HG02870 (cell line): ENCODE measurements at regions not wholly inside any gene's neighbourhood (a gene's known extent, or its start where the extent isn't known, plus 50 kb on each side); places are given as distances from the start of the nearest gene placed in this dataset.
"Not testable (repeated sequence)": the region's sequence is repeated elsewhere in the genome, so short reads cannot be mapped to it uniquely, and the experiment has no call there.

Source experiments
- ATAC-seq: cut with Tn5 transposase; IDR thresholded peaks from one replicate; pipeline ENCODE4 v1.9.1; 2021; ENCODE audit warnings: mild to moderate bottlenecking, moderate library complexity; ENCODE audit not compliant: unreplicated experiment

DNA sequence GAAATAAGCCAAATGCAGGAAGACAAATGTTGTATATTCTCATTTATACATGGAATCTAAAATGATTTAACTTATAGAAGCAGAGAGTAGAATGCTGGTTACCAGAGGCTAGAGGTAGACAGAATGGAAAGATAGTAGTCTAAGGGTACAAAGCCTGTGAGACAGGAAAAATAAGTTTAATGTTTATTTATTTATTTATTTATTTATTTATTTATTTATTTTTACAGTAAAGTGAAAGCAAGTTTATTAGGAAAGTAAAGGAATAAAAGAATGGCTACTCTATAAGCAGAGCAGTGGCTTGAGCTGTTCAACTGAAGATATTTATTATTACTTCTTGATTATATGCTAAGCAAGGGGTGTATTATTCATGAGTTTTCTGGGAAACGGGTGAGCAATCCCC is 203.2 kb downstream of the LAS1L start:
- no peak for ATAC-seq

DNA sequence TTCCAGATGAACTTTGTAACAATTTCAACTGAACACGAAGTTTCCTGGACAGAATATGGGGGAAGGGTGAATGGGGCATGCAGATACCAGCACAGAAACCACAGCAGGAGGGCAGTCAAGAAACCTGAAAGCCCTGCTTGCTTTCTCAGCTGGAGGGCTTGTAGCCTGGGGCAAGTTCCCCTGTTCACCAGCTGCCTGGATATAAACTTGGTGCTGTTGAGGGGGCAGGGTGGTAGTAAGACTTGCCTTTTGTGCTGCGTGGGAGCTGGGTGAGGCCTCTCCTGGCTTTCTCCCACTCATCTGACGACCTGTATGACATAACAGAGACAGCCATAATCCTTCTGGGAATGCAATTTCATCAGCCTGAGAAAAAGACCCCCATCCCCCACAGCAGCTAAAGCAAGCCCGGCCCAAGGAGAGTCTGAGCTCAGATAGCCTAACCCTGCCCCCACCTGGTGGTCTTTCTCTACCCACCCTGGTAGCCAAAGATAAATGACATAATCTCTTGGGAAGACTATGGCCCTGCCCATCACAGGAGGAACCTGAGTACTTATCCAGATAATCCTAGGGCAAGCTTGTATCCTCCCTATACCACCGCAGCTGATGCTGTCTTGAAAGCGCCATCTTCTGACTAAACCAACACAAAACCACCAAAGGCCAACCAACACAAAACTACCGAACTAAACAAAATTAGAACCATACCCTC is 234.3 kb downstream of the LAS1L start:
- ATAC-seq = no peak

DNA sequence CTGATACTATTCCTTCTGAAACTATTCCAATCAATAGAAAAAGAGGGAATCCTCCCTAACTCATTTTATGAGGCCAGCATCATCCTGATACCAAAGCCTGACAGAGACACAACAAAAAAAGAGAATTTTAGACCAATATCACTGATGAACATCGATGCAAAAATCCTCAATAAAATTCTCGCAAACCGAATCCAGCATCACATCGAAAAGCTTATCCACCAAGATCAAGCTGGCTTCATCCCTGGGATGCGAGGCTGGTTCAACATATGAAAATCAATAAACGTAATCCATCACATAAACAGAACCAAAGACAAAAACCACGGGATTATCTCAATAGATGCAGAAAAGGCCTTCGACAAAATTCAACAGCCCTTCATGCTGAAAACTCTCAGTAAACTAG is 251.7 kb downstream of the LAS1L start:
- not testable (repeated sequence) for ATAC-seq

DNA sequence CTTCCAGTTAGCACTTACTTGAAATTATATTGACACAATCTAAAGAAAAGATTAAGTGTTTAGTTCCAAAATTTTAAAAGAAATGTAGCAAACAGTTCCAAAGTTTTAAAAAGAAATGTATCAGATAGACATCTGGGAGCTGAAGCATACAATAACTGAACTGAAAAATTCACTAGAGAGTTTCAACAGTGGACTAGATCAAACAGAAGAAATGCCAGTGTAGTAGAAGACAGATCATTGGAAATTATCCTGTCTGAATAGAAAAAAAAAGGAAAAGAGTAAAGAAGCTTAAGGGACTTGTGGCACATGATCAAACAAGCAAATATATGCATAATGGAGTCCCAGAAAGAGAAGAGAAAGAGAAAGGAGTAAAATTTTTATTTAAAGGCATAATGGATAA is 261.4 kb downstream of the LAS1L start:
- ATAC-seq = no peak

DNA sequence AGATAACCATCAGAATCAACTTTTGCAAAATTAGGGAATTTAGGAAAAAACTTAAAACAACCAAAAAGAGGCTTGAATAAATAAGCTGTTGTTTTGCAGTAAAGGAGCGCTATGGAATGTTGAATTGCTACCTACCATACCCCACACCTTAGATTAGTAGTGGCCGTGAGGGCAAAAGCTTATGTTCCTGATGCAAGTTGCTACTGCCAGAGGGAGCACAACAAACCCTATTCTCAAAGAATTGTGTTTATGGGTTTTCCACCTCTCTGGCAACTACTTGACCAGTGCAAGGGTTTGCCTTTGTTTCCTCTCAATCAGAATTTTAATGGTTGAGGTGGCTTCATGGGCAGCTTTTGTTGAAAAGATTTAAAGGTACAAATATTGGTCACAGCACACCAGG is 268.1 kb downstream of the LAS1L start:
- ATAC-seq = no peak

DNA sequence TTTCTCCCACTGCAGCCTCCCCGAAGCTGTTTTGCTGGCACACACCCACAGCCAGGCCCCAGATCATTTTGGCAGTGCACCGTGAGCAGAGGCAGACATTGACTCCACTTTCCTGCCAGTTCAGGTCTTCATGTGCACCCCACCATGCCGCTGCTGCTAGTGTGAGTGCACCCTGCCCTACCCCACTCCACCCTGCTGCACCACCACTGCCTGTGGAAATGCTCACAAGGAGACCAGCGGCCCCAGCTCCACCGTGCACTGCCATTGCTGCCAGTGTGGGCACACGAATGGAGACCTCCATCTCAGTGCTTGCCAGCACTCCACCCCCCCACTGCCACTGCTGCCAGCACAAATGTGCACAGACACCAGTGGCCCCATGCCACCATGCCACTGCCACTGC is 277.6 kb upstream of the ZC4H2 start:
- ATAC-seq = no peak

DNA sequence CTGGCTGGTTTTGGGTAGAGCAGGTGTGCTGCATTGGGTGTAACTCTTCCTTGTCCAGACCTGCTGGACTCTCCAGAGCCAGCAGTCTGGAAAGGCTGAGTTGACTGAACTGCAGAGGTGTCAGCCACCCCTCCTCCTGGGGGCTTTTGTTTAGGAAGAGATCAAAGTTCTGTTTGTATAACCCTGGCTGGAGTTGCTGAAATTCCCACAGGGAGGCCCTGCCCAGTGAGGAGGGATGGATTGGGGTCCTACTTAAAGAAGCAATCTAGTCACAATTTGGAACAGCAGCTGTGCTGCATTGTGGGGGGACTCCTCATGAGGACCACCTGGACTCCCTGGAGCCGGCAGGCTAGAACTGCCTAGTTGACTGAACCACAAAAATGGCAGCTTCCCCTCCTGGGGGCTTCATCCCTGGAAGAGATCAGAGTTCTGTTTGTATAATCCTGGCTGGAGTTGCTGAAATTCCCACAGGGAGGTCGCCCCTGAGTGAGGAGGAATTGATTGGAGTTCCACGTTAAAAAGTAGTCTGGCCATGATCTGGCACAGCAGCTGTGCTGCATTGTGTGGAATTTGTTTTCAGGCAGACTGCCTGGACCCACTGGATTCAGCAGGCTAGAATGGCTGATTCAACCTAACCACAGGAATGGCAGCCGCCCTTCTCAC is 264.9 kb upstream of the ZC4H2 start:
- ATAC-seq = no peak

DNA sequence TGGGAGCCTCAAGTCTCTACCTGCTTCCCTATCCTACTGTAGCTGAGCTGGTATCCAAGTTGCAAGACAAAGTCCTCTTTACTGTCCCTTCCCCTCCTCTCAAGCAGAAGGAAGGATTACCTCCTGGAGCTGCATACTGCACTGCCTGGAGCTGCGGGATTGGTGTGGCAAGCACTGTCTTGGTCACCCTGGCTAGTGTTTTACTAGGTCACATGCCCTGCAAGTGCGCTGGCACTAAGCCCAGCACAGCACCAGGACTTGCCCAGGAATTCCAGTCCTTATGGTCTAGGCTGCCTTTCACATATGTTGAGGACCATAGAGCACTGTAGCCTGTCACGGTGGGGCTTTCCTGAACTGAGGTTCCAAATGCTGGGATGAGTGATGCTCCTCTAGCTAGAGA is 227.3 kb upstream of the ZC4H2 start:
- no peak for ATAC-seq

DNA sequence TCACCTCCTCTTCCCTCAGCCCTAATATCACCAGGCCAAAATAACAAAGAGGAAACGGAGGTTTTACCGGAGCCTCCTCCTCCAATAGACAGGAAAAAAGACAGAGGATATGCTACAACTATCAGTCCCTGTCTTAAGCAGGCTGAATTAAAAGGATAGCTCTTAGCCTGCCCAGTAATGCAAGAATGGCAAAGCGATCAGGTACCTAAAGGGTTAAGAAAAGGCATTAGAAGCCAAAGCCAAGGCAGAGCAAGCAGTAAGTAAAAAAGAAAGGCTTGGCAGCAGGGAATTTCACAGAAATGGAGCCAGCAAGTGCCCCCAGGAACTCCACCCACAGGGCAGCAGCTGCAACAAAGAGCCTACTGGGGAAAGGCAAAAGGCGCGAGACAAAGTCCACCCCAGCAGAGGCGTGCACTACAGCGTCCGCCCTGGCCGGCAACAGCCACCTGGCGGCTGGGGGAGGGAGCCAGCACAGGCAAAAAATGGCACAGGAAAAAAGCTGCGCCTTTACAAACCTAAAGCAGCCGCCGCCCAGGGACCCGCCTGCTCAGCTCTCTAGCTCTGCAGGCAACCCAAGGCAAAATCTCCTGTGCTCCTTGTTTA is 220.6 kb upstream of the ZC4H2 start:
- no peak for ATAC-seq

DNA sequence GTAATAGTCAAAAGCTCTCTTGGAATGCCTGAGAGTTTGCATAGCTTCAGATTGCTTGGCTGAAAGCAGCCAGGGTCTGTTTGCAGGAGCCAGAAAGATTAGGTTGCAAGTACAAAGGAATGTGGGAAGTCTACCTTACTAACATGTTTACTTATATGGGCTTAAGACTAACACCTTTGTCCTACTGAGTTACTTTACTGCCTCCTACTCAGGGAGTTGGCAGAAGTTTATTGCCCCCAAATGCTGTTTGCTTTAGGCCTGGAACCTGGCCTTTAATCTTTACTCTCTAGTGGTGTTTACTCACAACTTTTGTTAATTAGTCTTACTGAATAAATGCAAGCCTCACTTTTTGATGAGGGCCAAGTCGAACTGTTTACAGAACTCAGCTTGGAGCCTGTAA is 219.4 kb upstream of the ZC4H2 start:
- ATAC-seq = no peak

DNA sequence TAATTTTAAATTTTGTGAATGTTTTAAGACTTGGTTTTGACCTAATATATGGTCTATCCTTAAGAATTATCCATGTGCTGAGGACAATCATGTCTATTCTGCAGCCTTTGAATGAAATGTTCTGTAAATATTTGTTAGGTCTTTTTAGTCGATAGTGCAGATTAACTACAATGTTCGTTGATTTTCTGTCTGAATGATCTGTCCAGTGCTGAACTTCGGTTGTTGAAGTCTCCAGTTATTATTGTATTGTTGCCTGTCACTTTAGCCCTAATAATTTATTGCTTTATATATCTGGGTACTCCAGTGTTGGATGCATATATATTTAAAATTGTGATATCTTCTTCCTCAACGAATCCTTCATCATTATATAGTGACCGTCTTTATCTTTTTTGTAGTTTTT is 218.3 kb upstream of the ZC4H2 start:
- ATAC-seq = no peak

DNA sequence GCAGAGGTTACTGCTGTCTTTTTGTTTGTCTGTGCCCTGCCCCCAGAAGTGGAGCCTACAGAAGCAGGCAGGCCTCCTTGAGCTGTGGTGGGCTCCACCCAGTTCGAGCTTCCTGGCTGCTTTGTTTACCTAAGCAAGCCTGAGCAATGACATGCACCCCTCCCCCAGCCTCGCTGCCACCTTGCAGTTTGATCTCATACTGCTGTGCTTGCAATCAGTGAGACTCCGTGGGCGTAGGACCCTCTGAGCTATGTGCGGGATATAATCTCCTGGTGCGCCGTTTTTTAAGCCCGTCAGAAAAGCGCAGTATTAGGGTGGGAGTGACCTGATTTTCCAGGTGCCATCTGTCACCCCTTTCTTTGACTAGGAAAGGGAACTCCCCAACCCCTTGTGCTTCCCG is 187.1 kb upstream of the ZC4H2 start:
- ATAC-seq = not testable (repeated sequence)

DNA sequence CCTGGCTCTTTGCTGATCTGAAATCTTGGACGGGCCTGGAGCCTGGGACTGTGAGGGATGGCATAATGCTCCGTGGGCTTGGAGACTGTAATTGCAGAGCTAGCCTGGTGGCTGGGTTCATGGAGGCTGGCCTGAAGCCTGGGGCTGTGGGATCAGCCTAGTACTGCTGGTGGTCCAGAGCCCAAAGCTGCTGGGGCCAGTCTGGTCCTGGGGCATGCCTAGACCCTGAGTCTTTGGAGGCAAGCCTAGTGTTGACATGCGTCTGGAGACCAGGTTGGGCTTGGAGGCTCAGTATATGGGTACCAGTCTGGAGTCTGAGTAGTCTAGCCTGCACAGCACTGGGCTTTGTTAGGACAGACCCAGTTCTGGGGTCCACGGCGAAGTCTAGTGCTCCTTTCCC is 172.0 kb upstream of the ZC4H2 start:
- no peak for ATAC-seq

DNA sequence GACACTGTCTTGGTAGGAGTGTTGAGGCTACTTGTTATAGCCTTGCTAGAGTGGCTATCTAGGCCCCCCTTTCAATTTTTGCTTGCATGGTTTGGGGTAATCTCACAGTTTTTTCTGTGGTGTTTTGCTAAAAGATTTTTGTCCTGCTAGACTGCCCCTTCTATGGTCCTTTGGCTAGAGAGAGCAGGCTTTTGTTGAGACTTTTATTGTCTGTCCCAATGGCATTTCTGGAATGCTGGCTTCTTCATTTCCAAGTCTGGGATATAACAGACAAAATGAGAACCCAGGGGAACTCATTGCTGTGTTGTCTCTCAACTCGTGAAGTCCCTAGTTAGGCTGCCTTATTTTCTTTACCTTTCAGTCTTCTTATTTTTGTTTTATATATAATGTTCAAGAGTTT is 160.2 kb upstream of the ZC4H2 start:
- no peak for ATAC-seq

DNA sequence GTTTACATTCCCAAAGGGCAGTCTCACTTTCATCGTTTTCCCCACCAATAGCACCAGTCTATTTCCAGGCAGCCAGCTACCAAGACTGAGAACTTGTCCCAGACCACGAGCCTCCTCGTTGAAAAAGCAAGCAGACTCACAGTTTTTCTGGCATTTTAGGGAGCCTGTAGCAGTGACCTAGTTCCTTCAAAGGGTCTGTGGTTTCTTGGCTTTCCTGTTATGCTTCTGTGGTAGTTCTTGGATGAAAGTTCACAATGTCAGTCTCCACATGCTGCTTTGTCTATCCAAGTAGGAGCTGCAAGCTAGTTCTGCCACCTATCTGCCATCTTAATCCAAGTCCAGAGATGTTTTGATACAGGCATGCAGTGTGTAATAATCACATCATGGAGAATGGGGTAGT is 151.6 kb upstream of the ZC4H2 start:
- ATAC-seq = no peak

DNA sequence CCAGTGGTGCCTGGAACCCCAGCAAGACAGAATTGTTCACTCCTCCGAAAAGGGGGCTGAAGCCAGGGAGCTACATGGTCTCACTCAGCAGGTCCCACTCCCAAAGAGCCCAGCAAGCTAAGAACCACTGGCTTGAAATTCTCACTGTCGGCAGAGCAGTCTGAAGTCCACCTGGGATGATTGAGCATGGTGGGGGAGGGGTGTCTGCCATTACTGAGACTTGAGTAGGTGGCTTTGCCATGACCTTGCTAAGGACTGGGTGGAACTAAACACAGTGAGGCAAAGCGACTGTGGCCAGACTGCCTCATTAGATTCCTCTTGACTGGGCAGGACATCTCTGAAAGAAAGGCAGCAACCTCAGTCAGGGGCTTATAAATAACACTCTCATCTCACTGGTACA is 122.6 kb upstream of the ZC4H2 start:
- no peak for ATAC-seq

DNA sequence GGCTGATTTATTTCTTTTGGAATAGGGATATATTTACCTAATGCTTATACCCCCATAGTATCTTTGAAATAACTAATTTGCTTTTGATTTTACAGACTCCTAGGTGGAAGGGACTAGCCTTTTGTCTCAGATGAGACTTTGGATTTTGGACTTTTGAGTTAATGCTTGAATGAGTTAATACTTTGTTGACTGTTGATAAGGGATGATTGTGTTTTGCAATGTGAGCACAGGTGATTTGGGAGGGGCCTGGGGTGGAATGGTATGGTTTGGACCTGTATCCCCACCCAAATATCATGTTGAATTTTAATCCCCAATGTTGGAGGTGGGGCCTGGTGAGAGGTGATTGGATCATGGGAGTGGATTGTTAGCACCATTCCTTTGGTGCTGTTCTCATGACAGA is 117.4 kb upstream of the ZC4H2 start:
- no peak for ATAC-seq

DNA sequence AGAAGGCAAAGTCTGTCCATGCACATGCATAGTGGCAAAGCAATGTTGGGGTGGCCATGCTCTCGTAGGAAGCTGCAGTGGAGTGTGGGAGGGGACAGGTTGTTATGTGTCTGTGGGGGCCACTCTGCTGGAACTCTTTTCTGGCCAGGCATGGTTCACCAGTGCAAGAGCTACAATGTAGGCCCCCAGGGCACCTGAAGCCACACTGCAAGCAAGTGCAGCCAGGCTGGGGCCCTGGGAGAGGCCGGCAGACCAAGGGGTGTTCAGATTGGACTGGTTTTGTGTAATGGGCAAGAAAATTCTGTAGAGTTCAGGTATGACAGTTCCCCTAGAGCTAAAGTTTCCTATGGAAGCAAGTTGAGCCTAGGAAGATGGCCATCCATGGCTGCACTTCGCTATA is 97.0 kb upstream of the ZC4H2 start:
- no peak for ATAC-seq

DNA sequence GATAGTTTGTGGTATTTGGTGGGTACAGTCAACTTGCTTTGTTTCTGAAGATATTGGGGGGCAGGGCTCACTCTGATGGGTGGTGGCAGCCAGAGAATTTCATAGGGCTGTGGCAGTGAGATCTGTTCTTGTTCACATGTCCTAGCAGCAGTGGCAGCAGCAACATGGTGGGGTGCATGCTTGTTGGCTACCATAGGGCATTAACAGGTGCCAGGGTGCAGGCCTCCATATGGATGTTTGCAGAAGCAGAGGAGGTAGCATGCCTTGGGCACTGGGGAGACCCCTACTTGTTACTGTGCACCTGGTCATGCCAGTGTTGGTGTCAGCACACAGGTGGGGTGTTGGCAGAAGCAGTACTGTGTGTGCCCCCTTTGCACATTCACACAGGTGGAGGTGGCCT is 96.3 kb upstream of the ZC4H2 start:
- no peak for ATAC-seq

DNA sequence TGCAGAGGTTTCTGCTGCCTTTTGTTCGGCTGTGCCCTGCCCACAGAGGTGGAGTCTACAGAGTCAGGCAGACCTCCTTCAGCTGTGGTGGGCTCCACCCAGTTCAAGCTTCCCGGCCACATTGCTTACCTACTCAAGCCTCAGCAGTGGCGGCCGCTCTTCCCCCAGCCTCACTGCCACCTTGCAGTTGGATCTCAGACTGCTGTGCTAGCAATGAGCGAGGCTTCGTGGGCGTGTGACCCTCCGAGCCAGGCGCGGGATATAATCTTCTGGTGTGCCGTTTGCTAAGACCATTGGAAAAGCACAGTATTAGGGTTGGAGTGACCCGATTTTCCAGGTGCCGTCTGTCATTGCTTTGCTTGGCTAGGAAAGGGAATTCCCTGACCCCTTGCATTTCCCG is 82.4 kb upstream of the ZC4H2 start:
- not testable (repeated sequence) for ATAC-seq

DNA sequence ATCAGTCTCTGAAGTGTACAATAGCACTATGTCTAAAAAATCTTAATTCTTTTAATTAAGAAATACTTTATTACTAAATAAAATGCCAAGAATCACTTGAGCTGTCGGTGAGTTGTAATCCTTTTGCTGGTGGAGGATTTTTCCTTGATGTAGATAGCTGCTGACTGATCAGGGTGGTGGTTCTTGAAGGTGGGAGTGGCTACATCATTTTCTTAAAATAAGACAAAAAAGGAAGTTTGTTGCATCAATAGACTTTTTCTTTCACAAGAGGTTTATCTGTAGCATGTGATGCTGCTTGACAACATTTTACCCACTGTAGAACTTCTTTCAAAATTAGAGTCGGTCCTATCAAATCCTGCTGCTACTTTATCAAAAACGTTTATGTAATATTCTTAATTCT is 68.8 kb upstream of the ZC4H2 start:
- no peak for ATAC-seq

DNA sequence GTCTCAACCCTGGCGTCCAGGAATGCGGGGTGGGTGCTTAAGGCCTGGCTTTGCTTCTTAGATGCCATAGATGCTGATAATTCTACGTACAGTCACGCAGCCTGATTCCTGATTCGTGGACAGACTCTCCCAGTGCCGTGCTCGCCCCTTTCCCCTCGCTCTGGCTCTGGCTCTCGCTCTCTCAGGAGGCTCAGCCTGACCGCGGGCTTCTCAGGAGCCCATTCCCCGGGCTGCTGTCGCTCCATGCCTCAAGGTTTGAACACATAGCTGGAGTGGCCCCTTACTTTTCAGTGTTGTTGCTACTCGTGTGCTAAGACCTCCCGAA is 59.2 kb upstream of the ZC4H2 start:
- ATAC-seq = peak; percentile 35
